ENCODE measurements at regions not wholly inside any gene's neighbourhood (a gene's known extent, or its start where the extent isn't known, plus 50 kb on each side); places are given as distances from the start of the nearest gene placed in this dataset.

DNA sequence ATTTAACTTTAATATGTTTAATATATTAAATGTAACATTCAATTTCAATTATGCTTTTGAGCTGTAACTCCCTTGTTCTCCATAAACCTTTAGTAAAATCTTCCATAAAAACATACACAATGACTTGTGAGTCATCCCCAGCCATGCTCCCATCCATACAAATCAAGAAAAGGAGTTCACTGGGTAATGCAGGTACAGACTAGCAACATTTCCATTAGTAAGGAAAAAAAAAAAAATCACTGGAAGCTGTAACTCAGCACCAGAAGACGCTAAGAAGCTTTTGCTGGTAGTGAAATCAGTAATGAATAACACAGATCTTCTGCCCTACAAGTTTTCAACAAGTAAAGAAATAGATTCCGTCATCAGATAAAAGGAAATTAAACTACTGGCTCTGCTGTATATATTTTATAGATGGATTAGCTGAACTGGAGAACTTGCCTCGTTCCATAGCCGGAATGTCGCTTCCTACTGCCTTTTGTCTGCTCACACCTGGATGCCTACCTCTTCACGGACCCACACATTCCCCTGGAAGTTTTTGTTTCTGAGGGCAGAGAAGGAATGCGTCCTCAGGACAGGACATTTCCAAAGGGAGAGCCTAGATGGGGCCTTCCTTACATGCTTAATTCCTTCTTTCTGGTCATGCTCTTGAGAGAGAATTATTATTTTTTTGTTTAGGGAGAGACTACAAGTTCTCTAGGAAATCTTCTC lies 298.4 kb upstream of the ANKRD50 start:
- TF ChIP-seq, protein P1, sequence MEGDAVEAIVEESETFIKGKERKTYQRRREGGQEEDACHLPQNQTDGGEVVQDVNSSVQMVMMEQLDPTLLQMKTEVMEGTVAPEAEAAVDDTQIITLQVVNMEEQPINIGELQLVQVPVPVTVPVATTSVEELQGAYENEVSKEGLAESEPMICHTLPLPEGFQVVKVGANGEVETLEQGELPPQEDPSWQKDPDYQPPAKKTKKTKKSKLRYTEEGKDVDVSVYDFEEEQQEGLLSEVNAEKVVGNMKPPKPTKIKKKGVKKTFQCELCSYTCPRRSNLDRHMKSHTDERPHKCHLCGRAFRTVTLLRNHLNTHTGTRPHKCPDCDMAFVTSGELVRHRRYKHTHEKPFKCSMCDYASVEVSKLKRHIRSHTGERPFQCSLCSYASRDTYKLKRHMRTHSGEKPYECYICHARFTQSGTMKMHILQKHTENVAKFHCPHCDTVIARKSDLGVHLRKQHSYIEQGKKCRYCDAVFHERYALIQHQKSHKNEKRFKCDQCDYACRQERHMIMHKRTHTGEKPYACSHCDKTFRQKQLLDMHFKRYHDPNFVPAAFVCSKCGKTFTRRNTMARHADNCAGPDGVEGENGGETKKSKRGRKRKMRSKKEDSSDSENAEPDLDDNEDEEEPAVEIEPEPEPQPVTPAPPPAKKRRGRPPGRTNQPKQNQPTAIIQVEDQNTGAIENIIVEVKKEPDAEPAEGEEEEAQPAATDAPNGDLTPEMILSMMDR (IDR thresholded peaks at IDR 0.05; ENCODE audit: insufficient read depth, low read depth, low read length), result no peak
- no peak for DNase-seq (ENCODE audit: low read depth)
- no peak overlapping the region for H3K4me3 ChIP-seq (ENCODE audit: low read depth, low read length)

GRCh38 chr4:125008676-125009075 lies 296.1 kb upstream of the ANKRD50 start:
- DNase-seq (ENCODE audit: low read depth), result no peak

DNA sequence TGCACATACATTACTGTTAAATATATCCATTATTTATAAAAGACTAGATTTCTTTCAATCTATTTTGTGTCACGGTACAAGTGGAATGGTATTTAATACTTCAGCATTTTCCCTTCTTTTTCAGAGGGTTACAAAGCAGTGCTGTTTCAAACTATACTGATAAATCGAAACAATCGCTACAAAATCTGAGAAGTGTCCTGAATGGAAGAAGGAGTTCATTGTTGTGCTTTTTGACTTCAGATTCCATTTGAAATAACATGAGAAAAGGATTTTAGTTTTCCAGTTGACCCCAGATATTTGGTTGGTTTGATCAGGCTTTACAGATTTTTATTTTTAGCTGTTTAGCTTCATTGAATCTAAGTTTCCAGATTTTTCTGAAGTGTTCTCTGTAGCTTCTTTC lies 292.1 kb upstream of the ANKRD50 start:
- no peak for DNase-seq (ENCODE audit: low read depth)
- TF ChIP-seq, protein P1 (IDR thresholded peaks at IDR 0.05; ENCODE audit: insufficient read depth, low read depth, low read length), result no peak
- H3K4me3 ChIP-seq (ENCODE audit: low read depth, low read length), result no peak overlapping the region

More at GRCh38 chr4:125008676-125009075, 296.1 kb upstream of the ANKRD50 start:
- TF ChIP-seq, protein P1 (IDR thresholded peaks at IDR 0.05; ENCODE audit: insufficient read depth, low read depth, low read length), result no peak
- no peak overlapping the region for H3K4me3 ChIP-seq (ENCODE audit: low read depth, low read length)

DNA sequence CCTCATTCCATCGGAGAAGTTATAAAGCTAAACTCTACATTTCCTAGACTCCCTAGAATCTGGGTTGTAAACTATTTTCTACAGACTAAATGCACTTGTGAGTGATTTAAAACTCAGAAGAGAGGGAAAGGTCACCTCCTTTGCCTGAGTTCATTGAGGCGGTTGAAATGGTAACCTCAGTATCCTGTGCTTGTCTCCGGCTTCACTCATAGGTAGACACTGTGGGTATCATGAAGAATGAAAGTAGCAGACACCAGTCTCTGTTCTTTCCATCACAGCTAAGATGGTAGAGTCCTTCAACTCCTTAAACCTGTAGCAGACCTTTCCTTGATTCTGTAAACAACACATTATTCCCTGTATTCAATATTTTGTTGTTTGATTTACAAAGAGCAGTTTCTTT lies 291.3 kb upstream of the ANKRD50 start:
- no peak overlapping the region for H3K4me3 ChIP-seq (ENCODE audit: low read depth, low read length)
- DNase-seq (ENCODE audit: low read depth), result no peak
- TF ChIP-seq, protein P1 (IDR thresholded peaks at IDR 0.05; ENCODE audit: insufficient read depth, low read depth, low read length), result no peak

- TF ChIP-seq, protein P1 (IDR thresholded peaks at IDR 0.05; ENCODE audit: insufficient read depth, low read depth, low read length), result no peak
Measured at GRCh38 chr4:124997991-124998390, 285.5 kb upstream of the ANKRD50 start.

DNA sequence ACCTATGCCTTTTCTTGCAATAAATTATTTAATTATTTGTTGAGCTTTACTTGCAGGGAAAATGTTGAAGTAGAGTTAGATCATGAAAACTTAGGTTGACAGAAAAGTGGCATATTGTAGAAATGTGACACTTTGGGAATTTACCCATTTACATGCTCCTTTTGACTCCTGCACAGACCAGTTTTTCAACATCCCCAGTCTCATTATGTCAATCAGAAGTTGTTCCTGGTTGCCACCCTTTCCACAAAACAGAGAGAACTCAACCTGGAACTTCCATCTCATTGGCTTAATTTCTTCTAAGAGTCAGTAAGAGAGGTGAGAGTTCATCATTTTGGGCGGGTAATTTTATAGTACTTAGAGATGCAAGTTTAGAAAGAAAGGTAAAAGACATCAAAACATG lies 284.6 kb upstream of the ANKRD50 start:
- DNase-seq (ENCODE audit: low read depth), result no peak
- no peak overlapping the region for H3K4me3 ChIP-seq (ENCODE audit: low read depth, low read length)
- TF ChIP-seq, protein P1 (IDR thresholded peaks at IDR 0.05; ENCODE audit: insufficient read depth, low read depth, low read length), result no peak

More at GRCh38 chr4:124997991-124998390, 285.5 kb upstream of the ANKRD50 start:
- H3K4me3 ChIP-seq (ENCODE audit: low read depth, low read length), result no peak overlapping the region
- no peak for DNase-seq (ENCODE audit: low read depth)

- no peak overlapping the region for H3K4me3 ChIP-seq (ENCODE audit: low read depth, low read length)
- DNase-seq (ENCODE audit: low read depth), result no peak
- TF ChIP-seq, protein P1 (IDR thresholded peaks at IDR 0.05; ENCODE audit: insufficient read depth, low read depth, low read length), result no peak
Measured at GRCh38 chr4:124993838-124994237, 281.3 kb upstream of the ANKRD50 start.

Data from fibroblast of villous mesenchyme (primary cell).